ENCODE measurements at regions not wholly inside any gene's neighbourhood (a gene's known extent, or its start where the extent isn't known, plus 50 kb on each side); places are given as distances from the start of the nearest gene placed in this dataset.

- TF ChIP-seq CTCF (IDR thresholded peaks at IDR 0.05) (no peak), POLR2A (IDR thresholded peaks at IDR 0.05) (no peak)
Measured at GRCh38 chr13:55869648-55870047, 1271.1 kb upstream of the PRR20A start.

All from thyroid gland (tissue), 4 donors.